Stimulated activated CD4-positive, alpha-beta T cell treated with anti-CD3 and anti-CD28 coated beads, Interleukin-15, amount 100 ng/mL, for 1 hour (primary cell): ENCODE measurements at regions not wholly inside any gene's neighbourhood (a gene's known extent, or its start where the extent isn't known, plus 50 kb on each side); places are given as distances from the start of the nearest gene placed in this dataset.

Experiments
- DNase-seq, 2 donors: peaks; one replicate each; pipeline ENCODE4 v3.0.0-alpha.2; 2020; ENCODE audit warnings: low read depth in 1 of 2, low spot score in 1 of 2

DNA sequence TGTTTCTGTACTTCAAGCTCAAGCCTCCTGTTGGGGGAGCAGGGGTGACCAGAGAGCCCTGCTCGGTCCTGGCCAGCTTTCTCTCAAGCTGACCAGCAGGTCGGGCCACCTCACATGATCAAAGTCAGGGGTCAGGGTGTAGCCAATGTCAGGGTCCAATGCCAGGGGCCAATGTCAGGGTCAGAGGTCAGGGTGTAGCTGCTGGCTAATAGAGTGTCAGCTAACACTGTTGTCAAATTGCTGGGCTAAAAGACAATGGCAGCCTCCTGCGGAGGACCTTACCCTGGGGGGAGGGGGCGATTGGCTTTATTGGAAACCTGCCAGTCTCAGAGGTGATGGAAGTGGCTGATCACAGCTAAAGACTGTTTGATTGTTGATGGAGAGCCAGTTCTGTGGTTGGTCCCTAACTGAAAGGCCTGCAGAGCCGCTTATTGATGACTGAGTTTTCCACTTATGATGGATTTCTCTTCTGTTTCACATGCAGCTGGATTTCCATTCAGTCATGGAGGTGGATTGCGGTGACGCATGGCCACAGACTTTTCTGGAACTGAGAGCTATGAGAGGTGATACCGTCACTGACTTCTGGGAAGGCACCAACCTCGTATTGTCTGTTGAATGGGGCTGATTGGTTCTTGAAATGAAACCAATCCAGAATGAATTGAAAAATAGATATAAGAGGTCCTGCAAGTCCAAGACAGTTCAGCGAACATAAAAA is 97.4 kb upstream of the ZFHX3 start:
- DNase-seq: no peak

DNA sequence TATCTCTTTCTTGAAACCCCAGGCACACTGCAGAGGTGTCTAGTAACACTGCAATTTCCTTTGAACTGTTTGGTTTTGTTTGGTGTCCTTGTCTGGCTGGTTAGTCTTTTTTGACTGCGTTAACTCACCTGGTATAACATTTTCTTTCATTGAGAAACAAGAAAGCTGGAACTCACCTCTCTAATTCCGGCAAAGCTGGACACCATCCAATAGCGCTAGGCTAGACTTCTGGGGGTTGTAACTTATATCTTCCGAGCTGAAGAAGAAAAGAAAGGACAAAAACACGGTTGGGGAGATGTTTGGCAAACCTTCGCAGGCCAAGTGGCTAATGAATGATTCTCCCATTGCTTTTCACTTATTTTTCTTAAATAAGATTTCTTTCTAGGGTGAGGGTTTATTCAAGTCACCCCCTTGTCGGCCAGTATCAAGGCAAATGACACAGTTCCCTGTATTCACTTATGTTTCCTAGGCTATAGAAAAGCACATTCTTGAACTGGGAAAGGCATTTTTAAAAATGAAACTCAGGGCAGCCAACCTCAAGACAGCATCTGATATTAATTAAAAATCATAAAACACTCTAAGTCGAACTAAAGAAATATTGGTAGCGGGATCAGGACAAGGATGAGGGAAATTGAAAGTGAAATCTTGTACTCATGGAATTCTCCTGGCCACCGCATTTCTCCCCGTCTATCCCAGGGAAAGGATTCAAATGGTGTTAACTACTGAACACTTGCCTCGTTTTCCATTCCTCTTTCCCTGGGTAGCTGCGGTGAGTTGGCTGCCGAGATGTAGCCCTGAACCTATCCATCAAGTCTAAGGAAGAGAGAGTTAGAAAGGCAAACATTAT is 95.9 kb upstream of the ZFHX3 start:
- DNase-seq: no peak

DNA sequence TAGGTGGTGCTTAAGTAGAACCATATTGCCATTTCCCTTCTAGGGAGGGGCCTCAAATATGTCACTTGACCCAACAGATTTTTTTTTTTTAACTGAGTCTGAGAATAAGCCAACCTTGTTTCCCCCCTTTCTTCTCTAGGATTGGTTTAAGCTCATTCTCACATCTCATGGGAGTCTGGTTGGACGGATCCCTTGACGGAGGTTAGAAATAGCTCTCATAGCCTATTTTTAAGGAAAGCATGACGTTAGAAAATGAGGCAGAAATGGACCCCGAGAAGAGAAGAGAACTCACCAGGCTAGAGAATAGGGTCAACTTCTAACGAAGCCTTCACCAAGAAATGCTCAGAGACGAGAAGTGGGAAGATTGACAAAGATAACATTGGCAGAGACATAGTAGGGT is 95.1 kb upstream of the ZFHX3 start:
- no peak for DNase-seq

DNA sequence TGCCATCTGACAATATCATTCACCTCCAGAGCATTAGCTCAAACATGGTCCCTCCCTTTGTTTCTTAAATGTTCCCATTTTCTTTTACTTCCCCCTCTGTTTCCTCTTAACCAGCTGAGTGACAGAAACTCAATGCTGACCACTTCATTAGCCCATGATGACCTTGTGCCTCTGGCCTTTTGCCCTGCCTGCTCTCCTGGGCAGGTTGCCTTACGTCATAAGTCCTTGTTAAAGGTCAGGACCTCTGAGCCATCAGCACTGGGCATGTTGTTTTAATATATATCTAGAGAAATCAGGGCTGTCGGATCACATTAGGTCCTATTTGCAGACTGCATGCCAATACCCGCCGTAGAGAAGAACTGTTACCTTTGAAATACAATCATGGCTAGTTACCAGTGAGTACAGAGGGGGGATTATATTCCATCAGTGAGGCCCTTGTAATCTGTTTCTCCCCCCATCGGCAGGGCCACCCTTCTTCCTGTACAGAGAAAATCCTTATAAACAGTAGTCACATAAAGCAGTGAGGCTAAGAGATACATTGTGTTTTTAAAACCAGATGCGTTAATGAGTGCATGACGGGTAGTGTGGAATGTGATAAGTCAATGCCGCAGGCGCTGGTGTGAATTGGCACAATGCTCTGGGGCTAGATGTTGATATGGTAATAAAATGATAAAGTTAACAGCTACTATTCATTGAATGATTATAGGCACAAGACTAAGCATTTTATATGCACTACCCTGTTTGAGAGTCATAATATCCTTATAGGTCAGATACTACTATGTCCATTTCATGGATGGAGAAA is 94.3 kb upstream of the ZFHX3 start:
- no peak for DNase-seq

DNA sequence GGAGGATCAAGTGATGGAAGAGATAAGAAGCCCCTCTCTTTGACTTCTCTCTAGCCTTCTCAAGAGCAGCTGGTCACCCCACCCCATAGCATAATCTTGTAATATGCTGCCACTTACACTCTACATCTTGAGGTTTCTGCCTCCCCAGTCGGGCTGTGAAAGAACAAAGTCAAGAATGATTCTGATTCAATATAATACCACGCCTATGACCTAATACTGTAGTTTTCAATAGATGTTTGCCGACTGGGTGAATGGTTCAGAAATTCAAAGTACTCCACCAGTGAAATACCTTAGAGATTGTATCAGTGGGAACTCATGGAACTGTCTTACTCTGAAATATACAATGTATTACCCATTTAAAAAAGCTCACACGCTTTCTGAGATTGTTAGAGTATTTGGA is 93.0 kb upstream of the ZFHX3 start:
- DNase-seq: no peak

DNA sequence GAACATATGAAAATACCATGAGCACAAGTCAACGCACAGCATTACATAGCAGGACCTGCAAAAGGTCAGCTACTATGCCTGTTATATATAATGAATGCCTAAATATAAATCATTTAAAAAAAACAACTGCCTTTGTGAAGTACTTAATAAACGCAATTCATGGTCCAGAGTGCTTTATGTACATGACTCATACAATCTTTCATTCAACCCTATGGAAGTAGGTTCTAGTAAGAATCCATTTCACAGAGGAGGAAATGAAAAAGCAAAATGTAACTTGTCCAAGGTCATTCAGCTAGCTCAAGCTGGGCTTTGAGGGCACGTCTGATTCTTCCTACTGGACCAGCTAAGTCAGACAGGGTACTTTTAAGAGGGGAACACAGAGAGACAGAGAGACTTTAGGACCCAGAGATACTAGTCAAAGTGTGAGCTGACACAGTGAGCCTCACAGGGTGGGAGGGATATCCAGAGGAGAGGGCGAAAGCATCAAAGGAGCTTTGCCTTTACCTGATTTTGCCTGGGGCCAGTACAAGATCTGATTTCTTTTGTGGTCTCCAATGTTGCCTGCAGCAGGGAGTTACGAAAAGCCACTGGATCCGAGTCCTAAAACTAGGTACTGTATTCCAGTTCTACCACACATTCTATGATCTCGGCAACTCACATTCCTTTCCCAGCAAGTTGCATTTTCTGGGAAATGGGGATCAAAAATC is 83.4 kb upstream of the ZFHX3 start:
- DNase-seq: no peak

DNA sequence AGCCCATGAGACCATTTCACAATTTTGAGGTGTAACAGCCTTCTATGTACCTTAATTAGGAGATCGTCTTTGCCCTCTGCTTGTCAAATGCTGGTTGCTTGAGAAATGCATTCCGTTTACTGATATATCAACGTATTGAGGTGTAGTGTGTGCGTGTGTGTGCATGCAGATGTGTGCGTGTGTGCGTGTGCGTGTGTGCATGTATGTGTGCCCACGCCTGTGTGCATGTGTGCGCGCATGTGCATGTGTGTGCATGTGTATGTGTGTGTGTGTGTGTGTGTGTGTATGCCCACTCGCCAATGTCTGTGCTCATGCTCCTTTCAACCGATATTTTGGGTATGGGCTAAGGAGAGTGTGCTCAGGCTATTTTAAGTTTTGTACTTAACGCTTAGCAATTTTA is 81.5 kb upstream of the ZFHX3 start:
- DNase-seq: no peak

DNA sequence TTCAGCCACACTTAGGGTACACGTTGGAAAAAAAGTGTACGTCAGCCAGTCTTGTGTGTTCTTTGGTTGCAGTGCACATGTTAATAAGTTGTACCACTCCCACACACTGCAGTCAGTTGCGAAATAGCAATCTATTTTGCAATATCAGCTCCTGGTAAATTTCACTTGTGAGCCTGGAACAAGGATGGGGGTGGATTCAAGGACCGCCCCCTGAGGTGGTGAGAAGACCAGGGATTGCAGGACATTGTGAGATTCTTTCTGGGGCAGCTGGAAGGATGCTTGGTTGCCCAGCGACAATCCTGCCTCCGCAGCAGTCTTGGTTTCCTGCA is 78.6 kb upstream of the ZFHX3 start:
- DNase-seq: no peak

DNA sequence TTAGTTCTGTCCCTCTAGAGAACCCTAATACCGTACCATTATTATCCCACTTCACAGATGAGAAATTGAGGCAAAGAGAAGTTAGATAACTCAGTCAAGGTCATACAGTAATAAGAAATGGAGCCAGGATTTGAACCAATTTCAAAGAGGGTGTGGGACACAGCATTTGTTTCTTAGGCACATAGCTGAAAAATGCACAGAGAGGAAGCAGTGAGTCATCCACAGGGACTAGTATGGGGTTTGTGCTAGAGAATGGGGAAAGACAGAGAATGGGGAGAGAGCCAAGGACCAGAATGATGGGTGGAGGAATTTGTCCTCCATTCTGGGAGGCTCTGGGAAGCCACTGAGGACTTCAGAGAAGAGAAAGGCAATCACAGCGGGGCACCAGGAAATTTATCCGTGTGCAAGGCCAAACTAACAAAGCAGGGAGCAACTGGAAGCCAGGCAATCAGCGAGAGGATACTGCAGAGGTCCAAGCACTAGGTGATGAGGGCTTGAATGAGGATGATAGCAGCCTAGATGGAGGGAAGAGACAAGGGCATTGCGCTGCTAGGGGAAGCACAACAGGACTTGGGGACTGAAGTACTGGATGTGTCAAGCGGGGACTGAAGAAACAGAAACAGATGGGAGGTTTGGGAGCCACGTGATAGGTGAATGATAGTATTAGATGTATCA is 78.1 kb upstream of the ZFHX3 start:
- no peak for DNase-seq

DNA sequence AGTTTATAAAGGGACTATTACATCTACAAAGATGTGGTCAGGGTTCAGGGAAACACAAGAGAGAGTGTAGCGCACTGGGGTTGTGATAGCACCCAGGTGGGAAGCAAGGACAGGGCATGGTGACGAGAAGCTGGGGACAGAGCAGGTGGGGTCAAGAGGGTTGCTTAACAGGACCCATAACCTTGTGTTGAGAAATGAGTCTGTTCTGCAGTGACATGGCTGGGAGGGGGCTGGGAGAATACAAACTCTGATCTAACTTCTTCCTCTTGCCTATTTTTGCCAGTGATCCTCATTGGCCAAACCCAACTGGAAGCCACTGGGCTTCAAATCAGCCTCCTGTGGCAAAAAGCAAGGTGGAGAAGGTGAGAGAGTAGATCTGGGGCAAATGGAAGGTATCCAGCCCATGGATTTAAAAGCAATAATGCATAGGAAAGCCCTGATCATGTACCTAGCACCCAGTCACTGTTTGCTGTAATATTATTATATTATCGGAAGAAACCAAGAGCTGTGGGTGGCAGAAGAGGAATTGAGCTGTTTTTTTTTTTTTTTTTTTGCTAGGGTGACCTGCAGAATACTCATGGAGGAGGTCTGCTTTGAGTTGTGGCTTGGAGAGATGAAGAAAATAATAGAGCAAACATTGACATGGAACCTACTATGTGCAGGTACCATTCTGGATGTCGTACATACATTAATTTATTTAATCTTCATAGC is 76.9 kb upstream of the ZFHX3 start:
- DNase-seq: no peak

DNA sequence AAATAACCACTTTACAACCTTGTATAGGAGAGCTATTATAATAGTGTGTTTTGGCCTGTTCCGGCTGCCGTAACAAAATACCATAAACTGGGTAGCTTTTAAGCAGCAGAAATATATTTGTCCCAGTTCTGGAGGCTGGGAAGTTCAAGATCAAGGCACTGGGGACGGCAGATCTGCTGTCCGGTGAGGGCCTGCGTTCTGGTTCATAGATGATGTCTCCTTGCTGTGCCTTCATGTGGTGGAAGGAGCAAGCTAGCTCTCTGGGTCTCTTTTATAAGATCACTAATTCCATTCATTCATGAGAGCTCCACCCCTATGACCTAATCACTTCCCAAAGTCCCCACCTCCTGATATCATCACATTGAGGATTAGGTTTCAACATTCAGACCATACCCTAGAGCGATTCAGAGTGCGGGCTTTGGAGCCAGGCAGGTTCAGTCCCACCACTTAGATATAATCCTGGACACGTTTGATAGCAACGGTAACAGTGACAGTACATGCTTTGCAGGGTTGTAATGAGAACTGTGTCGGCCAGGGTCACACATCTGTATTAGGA is 76.2 kb upstream of the ZFHX3 start:
- DNase-seq: no peak

DNA sequence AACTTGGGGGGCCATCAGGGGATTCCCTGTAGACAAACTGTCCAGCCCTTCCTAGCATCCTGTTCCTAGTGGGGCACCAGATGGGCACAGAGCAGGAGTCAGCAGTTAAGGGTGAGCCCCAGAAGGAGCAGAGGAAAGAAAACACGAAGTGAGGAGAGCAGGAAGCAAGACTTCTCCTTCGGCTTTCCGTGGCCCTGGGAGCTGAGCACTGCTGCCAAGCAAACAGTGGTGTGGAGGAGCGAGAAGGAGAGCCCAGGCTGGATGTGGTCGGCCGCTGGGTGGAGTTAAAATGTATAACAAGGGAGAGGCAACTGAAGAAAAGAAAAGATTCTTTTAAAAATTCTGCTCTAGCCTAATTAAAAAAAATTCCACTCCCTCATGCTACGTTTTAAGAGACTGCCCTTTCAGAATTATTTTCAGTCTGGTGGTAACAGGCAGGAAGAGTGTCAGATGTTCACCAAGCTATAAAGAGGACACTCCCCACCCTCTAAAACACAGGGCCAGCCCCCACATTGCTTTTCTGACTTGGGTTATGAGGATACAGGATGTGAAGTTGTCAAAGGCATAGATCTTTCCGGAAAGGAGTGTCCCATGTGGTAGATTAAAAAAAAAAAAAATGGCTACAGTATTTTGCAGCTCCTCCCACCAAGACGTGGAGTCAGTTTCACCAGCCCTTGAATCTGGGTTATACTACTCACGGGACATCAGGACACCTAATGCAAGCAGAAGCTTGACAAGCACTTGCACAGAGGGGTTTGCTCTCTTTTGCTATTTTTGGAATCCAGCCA is 74.9 kb upstream of the ZFHX3 start:
- no peak for DNase-seq

DNA sequence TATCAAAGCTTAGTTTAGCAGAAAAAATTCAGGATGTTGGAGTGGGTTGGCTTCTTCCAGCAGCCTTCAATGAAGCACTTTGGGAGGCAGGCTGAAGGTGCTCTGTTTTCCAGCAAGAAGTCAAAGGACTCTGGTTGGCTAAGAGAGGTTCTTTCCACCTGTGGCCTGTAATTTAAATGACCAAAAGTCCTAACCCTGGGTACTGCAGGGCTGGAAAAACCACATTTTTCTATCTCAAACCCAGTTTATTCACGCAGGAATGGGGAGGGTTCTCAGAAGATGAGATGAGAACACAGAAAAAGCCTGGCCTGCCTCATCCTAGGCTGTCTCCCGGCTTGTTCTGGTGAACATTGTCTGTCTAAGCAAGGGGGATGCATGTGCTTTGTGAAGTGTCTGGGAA is 68.6 kb upstream of the ZFHX3 start:
- DNase-seq: no peak

DNA sequence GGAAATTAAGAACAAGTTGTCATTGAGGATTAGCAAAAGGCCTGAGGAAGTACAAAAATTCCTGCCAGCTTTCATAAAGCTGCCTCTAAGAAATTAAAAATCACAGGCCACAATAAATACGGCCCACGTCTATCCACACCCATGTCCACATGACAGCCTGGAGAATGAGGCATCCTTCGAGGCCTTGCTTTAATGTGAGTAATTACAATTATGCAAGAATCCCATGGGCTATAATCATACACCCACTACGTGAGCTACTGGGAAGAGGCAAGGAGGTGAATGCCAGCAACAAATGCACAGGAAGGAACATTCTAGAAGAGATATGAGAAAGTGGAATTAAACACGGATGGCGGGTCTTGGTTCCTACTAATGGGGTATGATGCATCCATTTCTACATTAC is 65.4 kb upstream of the ZFHX3 start:
- DNase-seq: no peak

DNA sequence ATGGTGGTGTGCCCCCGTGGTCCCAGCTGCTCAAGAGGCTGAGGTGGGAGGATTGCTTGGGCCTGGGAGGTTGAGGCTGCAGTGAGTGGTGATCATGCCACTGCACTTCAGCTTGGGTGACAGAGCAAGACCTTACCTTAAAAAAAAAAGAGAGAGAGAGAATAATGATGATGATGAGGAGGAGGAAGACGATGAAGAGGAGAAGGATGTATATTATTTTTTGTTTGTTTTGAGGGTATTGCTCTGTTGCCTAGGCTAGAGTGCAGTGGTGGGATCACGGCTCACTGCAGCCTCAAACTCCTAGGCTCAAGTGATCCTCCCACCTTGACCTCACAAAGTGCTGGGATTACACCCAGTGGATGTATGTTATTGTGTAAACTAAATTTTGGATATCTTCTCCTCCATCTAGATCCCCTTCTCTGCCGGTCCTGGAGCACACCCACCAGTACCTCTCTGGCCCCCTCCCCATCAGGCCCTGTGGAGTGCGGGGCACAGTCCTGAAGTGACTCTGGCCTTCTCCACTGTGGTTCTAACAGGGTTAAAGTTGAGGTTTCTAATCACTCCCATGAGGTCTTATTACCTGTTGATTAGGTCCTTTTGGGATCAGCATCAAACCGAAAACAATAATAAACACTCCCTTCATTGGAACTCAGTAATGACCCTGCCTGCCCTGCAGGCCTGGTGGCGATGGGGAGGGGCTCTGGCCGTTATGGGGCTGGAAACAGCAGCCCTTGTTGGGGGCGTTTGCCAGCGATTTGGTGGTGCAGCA is 60.5 kb upstream of the ZFHX3 start:
- no peak for DNase-seq

DNA sequence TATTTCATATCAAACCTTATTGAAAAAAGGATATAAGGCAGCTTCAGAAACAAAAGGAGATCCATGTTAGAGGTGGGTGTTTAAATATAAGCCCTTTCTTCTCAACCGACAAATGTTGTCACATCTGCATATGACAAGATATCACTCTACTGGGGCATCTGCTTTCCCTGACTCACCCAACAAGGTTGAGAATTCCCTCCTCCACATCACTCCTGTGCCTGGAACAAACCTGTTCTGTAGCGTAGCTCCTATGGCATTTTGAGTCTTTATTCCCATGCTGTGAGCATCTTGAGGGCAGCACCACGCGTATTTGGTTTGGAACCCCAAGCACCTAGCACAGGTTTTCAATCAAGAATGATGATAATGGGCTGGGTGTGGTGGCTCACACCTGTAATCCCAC is 59.4 kb upstream of the ZFHX3 start:
- no peak for DNase-seq

DNA sequence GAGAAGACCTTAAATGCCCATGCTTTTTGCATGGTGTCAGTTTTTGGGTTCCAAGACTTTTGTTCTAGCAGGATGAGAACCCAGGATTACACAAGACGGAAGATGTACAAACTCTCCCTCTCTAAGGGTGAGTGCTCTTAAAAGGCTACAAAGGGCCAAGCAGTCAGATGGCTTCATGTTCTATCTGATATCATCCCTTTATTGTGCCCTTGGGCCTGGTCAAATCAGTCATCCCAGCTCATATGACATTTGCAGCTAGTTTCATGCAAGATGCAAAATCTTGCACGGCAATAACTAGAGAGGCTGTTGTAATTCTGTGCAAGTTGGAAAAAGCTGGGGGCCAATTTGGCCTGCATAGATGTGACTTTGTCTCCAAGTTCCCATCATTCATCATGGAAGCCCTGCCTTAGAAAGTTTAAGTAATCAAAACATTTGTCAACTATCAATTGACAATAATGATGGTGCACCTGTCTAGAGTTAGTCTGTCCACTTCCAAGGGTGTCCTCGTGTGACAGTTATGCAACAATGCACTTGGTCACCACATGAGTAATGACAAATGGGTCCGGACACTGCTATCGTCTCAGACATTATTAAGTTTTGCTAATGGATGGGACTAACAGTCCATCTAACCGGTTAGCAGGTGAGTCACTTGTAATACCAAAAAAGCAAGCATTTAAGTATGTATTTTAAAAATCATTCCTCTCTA is 58.6 kb upstream of the ZFHX3 start:
- DNase-seq: no peak

DNA sequence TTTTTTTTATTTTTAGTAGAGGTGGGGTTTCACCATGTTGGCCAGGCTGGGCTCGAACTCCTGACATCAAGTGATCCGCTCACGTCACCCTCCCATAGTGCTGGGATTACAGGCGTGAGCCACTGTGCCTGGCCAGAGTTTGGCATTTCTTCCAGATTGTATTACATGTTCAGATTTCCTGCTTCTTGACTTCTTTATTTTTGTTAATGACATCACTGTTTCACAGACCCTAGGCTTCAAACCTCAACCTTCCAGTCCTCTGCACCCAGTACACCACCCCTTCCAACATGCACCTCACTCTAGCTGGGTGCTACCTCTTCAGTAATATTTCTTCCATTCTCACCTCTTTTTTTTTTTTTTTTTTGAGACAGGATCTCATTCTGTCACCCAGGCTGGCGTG is 53.6 kb upstream of the ZFHX3 start:
- DNase-seq: no peak
